H9 (cell line): ENCODE measurements at regions not wholly inside any gene's neighbourhood (a gene's known extent, or its start where the extent isn't known, plus 50 kb on each side); places are given as distances from the start of the nearest gene placed in this dataset.

ENCODE experiments used
- DNase-seq: peaks from one replicate; pipeline ENCODE4 v3.0.0-alpha.2; 2017
- H2AFZ ChIP-seq: one replicate; pipeline ENCODE4 v1.6.1; 2013; ENCODE audit warnings: mild to moderate bottlenecking, low read length, control low read depth, moderate library complexity
- H2AK5ac ChIP-seq: 2 replicates; pipeline ENCODE4 v1.6.1; 2013; ENCODE audit warnings: low read length, control low read depth, mixed read lengths; ENCODE audit not compliant: insufficient read length
- H2BK120ac ChIP-seq: one replicate; pipeline ENCODE4 v1.6.1; 2013; ENCODE audit warnings: low read depth, mild to moderate bottlenecking, low read length, control low read depth, inconsistent platforms; ENCODE audit not compliant: poor library complexity, severe bottlenecking
- H2BK12ac ChIP-seq: 2 replicates; pipeline ENCODE4 v1.6.1; 2013; ENCODE audit warnings: low read length, control low read depth, mixed read lengths, low read depth; ENCODE audit not compliant: insufficient read length
- H2BK15ac ChIP-seq: 2 replicates; pipeline ENCODE4 v1.6.1; 2013; ENCODE audit warnings: low read depth, low read length, control low read depth
- H2BK20ac ChIP-seq: one replicate; pipeline ENCODE4 v1.6.1; 2013; ENCODE audit warnings: low read depth, mild to moderate bottlenecking, low read length, control low read depth, inconsistent platforms; ENCODE audit not compliant: poor library complexity, severe bottlenecking
- H2BK5ac ChIP-seq: 2 replicates; pipeline ENCODE4 v1.6.1; 2013; ENCODE audit warnings: low read length, control low read depth, mixed read lengths; ENCODE audit not compliant: insufficient read length
- H3K14ac ChIP-seq: 2 replicates; pipeline ENCODE4 v1.6.1; 2013; ENCODE audit warnings: low read length, control low read depth; ENCODE audit not compliant: insufficient read depth
- H3K18ac ChIP-seq: 2 replicates; pipeline ENCODE4 v1.6.1; 2013; ENCODE audit warnings: low read depth, mild to moderate bottlenecking, mixed read lengths, low read length, control low read depth; ENCODE audit not compliant: insufficient read length
- H3K23ac ChIP-seq: 2 replicates; pipeline ENCODE4 v1.6.1; 2013; ENCODE audit warnings: low read length, control low read depth, mixed read lengths, low read depth; ENCODE audit not compliant: insufficient read length
- H3K23me2 ChIP-seq: 2 replicates; pipeline ENCODE4 v1.6.1; 2013; ENCODE audit warnings: low read depth, mild to moderate bottlenecking, mixed read lengths, low read length, control low read depth; ENCODE audit not compliant: insufficient read length, poor library complexity, severe bottlenecking
- H3K27ac ChIP-seq: 2 replicates; pipeline ENCODE4 v1.5.1; 2013; ENCODE audit warnings: low read length, control low read depth, mixed read lengths, low read depth; ENCODE audit not compliant: insufficient read length
- H3K27me3 ChIP-seq: 2 replicates; pipeline ENCODE4 v1.6.1; 2013; ENCODE audit warnings: low read length, control low read depth, inconsistent platforms; ENCODE audit not compliant: insufficient read depth
- H3K4ac ChIP-seq: 2 replicates; pipeline ENCODE4 v1.6.1; 2013; ENCODE audit warnings: low read depth, mild to moderate bottlenecking, control low read depth, inconsistent platforms, low read length, moderate library complexity
- H3K4me1 ChIP-seq: 2 replicates; pipeline ENCODE4 v1.6.1; 2013; ENCODE audit warnings: low read length, control low read depth, inconsistent platforms; ENCODE audit not compliant: insufficient read depth
- H3K4me2 ChIP-seq: 2 replicates; pipeline ENCODE4 v1.6.1; 2013; ENCODE audit warnings: low read length, control low read depth, mixed read lengths; ENCODE audit not compliant: insufficient read length, insufficient read depth
- H3K56ac ChIP-seq: 2 replicates; pipeline ENCODE4 v1.6.1; 2013; ENCODE audit warnings: low read depth, mild to moderate bottlenecking, mixed read lengths, low read length, control low read depth; ENCODE audit not compliant: insufficient read length
- H3K79me1 ChIP-seq: 2 replicates; pipeline ENCODE4 v1.6.1; 2013; ENCODE audit warnings: low read depth, mild to moderate bottlenecking, moderate library complexity, low read length, control low read depth, inconsistent platforms; ENCODE audit not compliant: insufficient read depth, poor library complexity, severe bottlenecking
- H3K79me2 ChIP-seq: 2 replicates; pipeline ENCODE4 v1.6.1; 2013; ENCODE audit warnings: low read length, control low read depth, inconsistent platforms; ENCODE audit not compliant: insufficient read depth
- H3K9ac ChIP-seq: 2 replicates; pipeline ENCODE4 v1.6.1; 2013; ENCODE audit warnings: low read length, control low read depth, mixed read lengths; ENCODE audit not compliant: insufficient read length; ENCODE audit errors: extremely low read depth
- H3K9me3 ChIP-seq: one replicate; pipeline ENCODE4 v1.6.1; 2013; ENCODE audit warnings: low read depth, low read length, inconsistent platforms; ENCODE audit not compliant: control insufficient read depth
- H3T11ph ChIP-seq: one replicate; pipeline ENCODE4 v1.6.1; 2013; ENCODE audit warnings: mild to moderate bottlenecking, low read length, control low read depth, inconsistent platforms
- H4K20me1 ChIP-seq: one replicate; pipeline ENCODE4 v1.6.1; 2013; ENCODE audit not compliant: control insufficient read depth, insufficient read length, insufficient read depth
- H4K5ac ChIP-seq: 2 replicates; pipeline ENCODE4 v1.6.1; 2013; ENCODE audit warnings: low read depth, mild to moderate bottlenecking, mixed read lengths, low read length, control low read depth; ENCODE audit not compliant: insufficient read length
- H4K8ac ChIP-seq: replicated peaks from 2 replicates; pipeline ENCODE4 v1.6.1; 2013; ENCODE audit warnings: low read length, control low read depth, mixed read lengths, low read depth; ENCODE audit not compliant: insufficient read length
- H4K91ac ChIP-seq: 2 replicates; pipeline ENCODE4 v1.6.1; 2013; ENCODE audit warnings: low read depth, mild to moderate bottlenecking, moderate library complexity, mixed read lengths, low read length, control low read depth; ENCODE audit not compliant: insufficient read length
- H3K27ac Mint-ChIP-seq, 3 experiments: 2 replicates in 2 of 3; 3 replicates in 1 of 3; pipeline ENCODE4 v1.8.0; 2020 to 2021; ENCODE audit warnings: mixed read lengths in 3 of 3, mild to moderate bottlenecking in 1 of 3, moderate library complexity in 1 of 3
- H3K27me3 Mint-ChIP-seq: 2 replicates; pipeline ENCODE4 v1.8.0; 2021; ENCODE audit warnings: low read depth, mild to moderate bottlenecking, moderate library complexity, mixed read lengths
- H3K36me3 Mint-ChIP-seq, 3 experiments: 2 replicates in 2 of 3; 3 replicates in 1 of 3; pipeline ENCODE4 v1.8.0; 2020 to 2021; ENCODE audit warnings: low read depth in 3 of 3, mixed read lengths in 3 of 3; ENCODE audit not compliant: insufficient read depth in 1 of 3
- H3K4me1 Mint-ChIP-seq, 2 experiments: 2 replicates each; pipeline ENCODE4 v1.8.0; 2020; ENCODE audit warnings: mixed read lengths in 2 of 2
- H3K4me3 Mint-ChIP-seq, 2 experiments: 2 replicates in 1 of 2; 3 replicates in 1 of 2; pipeline ENCODE4 v1.8.0; 2020 to 2021; ENCODE audit warnings: mild to moderate bottlenecking in 2 of 2, mixed read lengths in 2 of 2, moderate library complexity in 1 of 2
- H3K9me3 Mint-ChIP-seq, 2 experiments: 2 replicates in 1 of 2; 3 replicates in 1 of 2; pipeline ENCODE4 v1.8.0; 2020; ENCODE audit warnings: mild to moderate bottlenecking in 2 of 2, mixed read lengths in 2 of 2, moderate library complexity in 1 of 2
- CTCF ChIP-seq: fragments of 200-600 bp; sonication (generic); conservative IDR thresholded peaks from 3 replicates; pipeline ENCODE4 v1.8.0; 2021; ENCODE audit warnings: antibody characterized with exemption, mild to moderate bottlenecking
- WGBS: extraction: QIAGEN DNeasy Blood & Tissue Kit; methylation state at CpG from one replicate; pipeline ENCODE4 v1.1.7; 2013; ENCODE audit warnings: missing lambda C conversion rate, low lambda C conversion rate, mixed read lengths; ENCODE audit not compliant: insufficient read length; ENCODE audit errors: extremely low coverage; 5-methylcytosine and 5-hydroxymethylcytosine counted together

GRCh38 chr17:43319293-43320124 lies 79.3 kb upstream of the ARL4D start:
- H4K5ac ChIP-seq, result no peak overlapping the region
- DNase-seq, result no peak
- H2BK5ac ChIP-seq, result no peak overlapping the region
- H3K56ac ChIP-seq, result no peak overlapping the region
- peaks cover 2% of the 10 kb centered on the region for H3K27me3 Mint-ChIP-seq
- H3K4me1 Mint-ChIP-seq, result peaks cover 8 to 15% of the 10 kb centered on the region in 2 experiments; a peak in 3 of 4 replicates
- peaks cover 24 to 36% of the 10 kb centered on the region in 2 experiments for H3K9me3 Mint-ChIP-seq
- TF ChIP-seq CTCF, result no peak
- no peak overlapping the region for H2AFZ ChIP-seq
- no peak overlapping the region for H2BK15ac ChIP-seq
- H4K8ac ChIP-seq, result no peak overlapping the region
- no peak overlapping the region for H3K9ac ChIP-seq
- H3K27ac ChIP-seq, result no peak overlapping the region
- no peak overlapping the region for H2BK12ac ChIP-seq
- no peaks in the 10 kb centered on the region; the same call in 1 of the 2 replicates for H3K4me1 ChIP-seq
- H2AK5ac ChIP-seq, result no peak overlapping the region
- no peak overlapping the region for H3K14ac ChIP-seq
- H3K18ac ChIP-seq, result no peak overlapping the region
- H2BK20ac ChIP-seq, result no peak overlapping the region
- H3K23me2 ChIP-seq, result no peaks in the 10 kb centered on the region
- no CpG with 5 or more reads among the region's 4 CpGs for WGBS
- H4K20me1 ChIP-seq, result no peaks in the 10 kb centered on the region
- H3K9me3 ChIP-seq, result peaks cover 6% of the 10 kb centered on the region
- H3K79me1 ChIP-seq, result no peaks in the 10 kb centered on the region
- peaks cover 4 to 24% (median 20%) of the 10 kb centered on the region in 3 experiments for H3K36me3 Mint-ChIP-seq
- H3K27me3 ChIP-seq, result no peaks in the 10 kb centered on the region
- no peak overlapping the region for H3K4me3 Mint-ChIP-seq
- no peaks in the 10 kb centered on the region for H3K79me2 ChIP-seq
- H3T11ph ChIP-seq, result no peak overlapping the region
- H3K27ac Mint-ChIP-seq, result no peak overlapping the region
- H4K91ac ChIP-seq, result no peak overlapping the region
- H3K23ac ChIP-seq, result no peak overlapping the region
- H3K4ac ChIP-seq, result no peak overlapping the region
- H3K4me2 ChIP-seq, result no peak overlapping the region
- H2BK120ac ChIP-seq, result no peak overlapping the region
